ENCODE measurements at regions not wholly inside any gene's neighbourhood (a gene's known extent, or its start where the extent isn't known, plus 50 kb on each side); places are given as distances from the start of the nearest gene placed in this dataset.

DNA sequence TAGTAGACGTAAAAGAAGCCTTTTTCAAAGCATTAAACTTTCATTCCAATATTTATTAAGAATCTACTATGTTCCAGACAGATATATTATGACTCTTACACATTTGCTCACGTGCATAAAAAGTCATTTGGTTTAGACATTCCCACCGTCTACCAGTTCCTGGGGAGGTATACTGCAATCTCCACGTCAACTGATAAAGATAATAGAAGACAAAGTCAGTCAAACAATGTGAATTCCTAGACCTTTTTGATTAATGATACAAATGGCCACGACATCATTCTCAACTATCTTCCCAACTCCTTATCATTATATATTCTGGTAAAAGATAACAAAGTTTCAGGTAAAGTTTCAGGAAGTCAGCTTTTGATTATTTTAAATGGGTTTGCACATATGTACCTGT, 69.0 kb downstream of the SIPA1L2 start (continued):
- no peak for TF ChIP-seq SP4 (IDR thresholded peaks at IDR 0.05; ENCODE audit: low read length)
- TF ChIP-seq PHF8 (conservative IDR thresholded peaks at IDR 0.05; ENCODE audit: low read depth, low read length): no peak
- TF ChIP-seq TCF12 (IDR thresholded peaks at IDR 0.05; ENCODE audit: low read depth, low read length): no peak
- TF ChIP-seq, protein P1, sequence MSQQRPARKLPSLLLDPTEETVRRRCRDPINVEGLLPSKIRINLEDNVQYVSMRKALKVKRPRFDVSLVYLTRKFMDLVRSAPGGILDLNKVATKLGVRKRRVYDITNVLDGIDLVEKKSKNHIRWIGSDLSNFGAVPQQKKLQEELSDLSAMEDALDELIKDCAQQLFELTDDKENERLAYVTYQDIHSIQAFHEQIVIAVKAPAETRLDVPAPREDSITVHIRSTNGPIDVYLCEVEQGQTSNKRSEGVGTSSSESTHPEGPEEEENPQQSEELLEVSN (IDR thresholded peaks at IDR 0.05): no peak
- TF ChIP-seq FOSL1 (IDR thresholded peaks at IDR 0.05; ENCODE audit: insufficient read depth, low read depth, low read length): no peak
- TF ChIP-seq, protein P2, sequence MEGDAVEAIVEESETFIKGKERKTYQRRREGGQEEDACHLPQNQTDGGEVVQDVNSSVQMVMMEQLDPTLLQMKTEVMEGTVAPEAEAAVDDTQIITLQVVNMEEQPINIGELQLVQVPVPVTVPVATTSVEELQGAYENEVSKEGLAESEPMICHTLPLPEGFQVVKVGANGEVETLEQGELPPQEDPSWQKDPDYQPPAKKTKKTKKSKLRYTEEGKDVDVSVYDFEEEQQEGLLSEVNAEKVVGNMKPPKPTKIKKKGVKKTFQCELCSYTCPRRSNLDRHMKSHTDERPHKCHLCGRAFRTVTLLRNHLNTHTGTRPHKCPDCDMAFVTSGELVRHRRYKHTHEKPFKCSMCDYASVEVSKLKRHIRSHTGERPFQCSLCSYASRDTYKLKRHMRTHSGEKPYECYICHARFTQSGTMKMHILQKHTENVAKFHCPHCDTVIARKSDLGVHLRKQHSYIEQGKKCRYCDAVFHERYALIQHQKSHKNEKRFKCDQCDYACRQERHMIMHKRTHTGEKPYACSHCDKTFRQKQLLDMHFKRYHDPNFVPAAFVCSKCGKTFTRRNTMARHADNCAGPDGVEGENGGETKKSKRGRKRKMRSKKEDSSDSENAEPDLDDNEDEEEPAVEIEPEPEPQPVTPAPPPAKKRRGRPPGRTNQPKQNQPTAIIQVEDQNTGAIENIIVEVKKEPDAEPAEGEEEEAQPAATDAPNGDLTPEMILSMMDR (IDR thresholded peaks at IDR 0.05; ENCODE audit: control extremely low read depth in 1 of 3, insufficient read depth in 1 of 3, low read depth in 1 of 3, low read length in 3 of 3): no peak
- no peak for TF ChIP-seq JUND (IDR thresholded peaks at IDR 0.05; ENCODE audit: low read length)

Measured in H1 (cell line).